AG04450 (cell line): ENCODE measurements at regions not wholly inside any gene's neighbourhood (a gene's known extent, or its start where the extent isn't known, plus 50 kb on each side); places are given as distances from the start of the nearest gene placed in this dataset.

Experiments
- CTCF ChIA-PET: fragments of 300-600, 350-600 bp; formaldehyde crosslinking; extraction: SDS; loops from one replicate; lab custom pipeline; 2022; ENCODE audit warnings: antibody characterized with exemption, inconsistent platforms; lab: Charles Lee
- POLR2A ChIA-PET: fragments of 350-600 bp; formaldehyde crosslinking; extraction: SDS; loops from one replicate; lab custom pipeline; 2021; ENCODE audit warnings: antibody characterized with exemption, inconsistent platforms; lab: Yijun Ruan, JAX
- DNase-seq: peaks from one replicate; pipeline ENCODE4 v3.0.0-alpha.2; 2011; ENCODE audit warnings: low read depth, low spot score
- H3K27ac ChIP-seq: one replicate; pipeline ENCODE4 v1.5.1; 2012; ENCODE audit warnings: low read depth, low read length, control low read depth
- H3K27me3 ChIP-seq: one replicate; pipeline ENCODE4 v1.6.0; 2012; ENCODE audit warnings: low read length; ENCODE audit not compliant: control insufficient read depth, insufficient read depth
- H3K4me3 ChIP-seq: 2 replicates; pipeline ENCODE4 v1.5.1; 2011; ENCODE audit warnings: mild to moderate bottlenecking, low read depth, low read length, control low read depth
- H3K9me3 ChIP-seq: 2 replicates; pipeline ENCODE4 v1.5.1; 2012; ENCODE audit warnings: low read length; ENCODE audit not compliant: control insufficient read depth, insufficient read depth
- CTCF ChIP-seq: IDR thresholded peaks from 2 replicates; pipeline ENCODE4 v1.5.1; 2011; ENCODE audit warnings: low read depth, low read length, control low read depth, inconsistent platforms

- ChIA-PET POLR2A (no interaction called here), CTCF (no interaction called here)
- Histone ChIP-seq H3K9me3 (no peaks in the 10 kb centered on the region), H3K4me3 (no peak overlapping the region), H3K27ac (no peak overlapping the region), H3K27me3 (no peaks in the 10 kb centered on the region)
- no peak for TF ChIP-seq CTCF
- DNase-seq, result no peak
Observed at GRCh38 chr4:141849367-141849766, 213.0 kb downstream of the IL15 start.

GRCh38 chr4:141849778-141850177 lies 213.4 kb downstream of the IL15 start:
- CTCF ChIA-PET, result no interaction called here
- POLR2A ChIA-PET, result no interaction called here
- H3K27ac ChIP-seq, result no peak overlapping the region
- no peak overlapping the region for H3K4me3 ChIP-seq
- H3K27me3 ChIP-seq, result no peaks in the 10 kb centered on the region
- no peak for DNase-seq
- TF ChIP-seq CTCF, result no peak
- no peaks in the 10 kb centered on the region for H3K9me3 ChIP-seq

DNA sequence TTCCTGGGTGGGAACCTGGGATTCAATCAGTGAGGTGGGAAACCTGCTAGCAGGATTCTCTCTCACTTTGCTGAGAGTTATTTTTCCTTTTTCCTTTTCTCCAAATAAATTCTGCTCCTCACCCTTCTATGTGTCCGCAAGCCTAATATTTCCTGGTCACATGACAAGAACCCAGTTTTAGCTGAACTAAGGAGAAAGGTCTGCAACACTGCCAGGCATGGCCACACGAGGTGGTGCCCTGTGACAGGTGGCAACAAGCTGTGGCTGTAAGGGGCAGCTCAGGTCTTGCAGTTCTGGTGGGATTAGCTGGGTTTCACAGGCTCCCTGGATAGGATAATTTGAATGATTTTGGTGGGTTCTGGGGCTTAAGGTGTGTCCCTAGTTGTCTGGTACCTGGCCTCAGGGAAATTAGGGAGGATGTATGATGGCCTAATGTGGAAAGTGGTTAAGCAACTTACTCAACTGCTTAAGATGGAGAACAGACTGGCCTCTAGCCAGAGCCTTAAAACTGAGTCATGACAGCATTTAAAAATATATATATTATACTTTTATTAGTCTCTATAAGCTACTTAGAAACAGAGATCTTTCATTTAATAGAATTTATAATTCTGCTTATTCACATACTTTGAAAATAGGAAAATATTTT lies 215.0 kb downstream of the IL15 start:
- ChIA-PET CTCF (no interaction called here), POLR2A (no interaction called here)
- no peaks in the 10 kb centered on the region for H3K27me3 ChIP-seq
- DNase-seq, result peak; percentile 6
- no peak overlapping the region for H3K4me3 ChIP-seq
- H3K9me3 ChIP-seq, result no peaks in the 10 kb centered on the region
- no peak for TF ChIP-seq CTCF
- no peak overlapping the region for H3K27ac ChIP-seq

DNA sequence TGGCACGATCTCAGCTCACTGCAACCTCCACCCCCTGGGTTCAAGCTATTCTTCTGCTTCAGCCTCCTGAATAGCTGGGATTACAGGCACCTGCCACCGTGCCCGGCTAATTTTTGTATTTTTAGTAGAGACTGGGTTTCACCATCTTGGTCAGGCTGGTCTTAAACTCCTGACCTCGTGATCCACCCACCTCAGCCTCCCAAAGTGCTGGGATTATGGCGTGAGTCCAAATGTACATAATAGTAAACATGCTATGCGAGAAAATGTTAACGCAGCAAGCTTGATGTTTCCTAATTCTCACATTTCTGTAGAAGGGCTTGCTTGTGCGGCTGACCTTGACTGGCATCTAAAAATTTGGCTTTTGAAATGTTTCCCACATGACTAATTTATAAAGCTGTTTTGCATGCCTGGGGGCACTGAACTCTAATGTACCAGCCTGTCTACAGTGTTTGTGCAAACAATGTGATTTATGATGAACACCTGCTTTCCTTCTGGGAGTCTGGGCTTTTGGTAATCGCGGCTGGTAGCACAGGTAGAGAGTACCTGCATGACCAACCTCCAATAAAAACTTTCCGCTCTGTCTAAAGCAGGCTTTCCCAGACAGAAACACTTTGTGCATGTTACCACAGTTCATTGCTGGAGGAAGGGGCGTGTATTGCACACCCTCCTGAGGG lies 216.8 kb downstream of the IL15 start:
- H3K27me3 ChIP-seq, result no peaks in the 10 kb centered on the region
- no peak overlapping the region for H3K4me3 ChIP-seq
- POLR2A ChIA-PET, result no interaction called here
- no peak for DNase-seq
- no peak overlapping the region for H3K27ac ChIP-seq
- CTCF ChIA-PET, result no interaction called here
- no peaks in the 10 kb centered on the region for H3K9me3 ChIP-seq
- TF ChIP-seq CTCF, result no peak

DNA sequence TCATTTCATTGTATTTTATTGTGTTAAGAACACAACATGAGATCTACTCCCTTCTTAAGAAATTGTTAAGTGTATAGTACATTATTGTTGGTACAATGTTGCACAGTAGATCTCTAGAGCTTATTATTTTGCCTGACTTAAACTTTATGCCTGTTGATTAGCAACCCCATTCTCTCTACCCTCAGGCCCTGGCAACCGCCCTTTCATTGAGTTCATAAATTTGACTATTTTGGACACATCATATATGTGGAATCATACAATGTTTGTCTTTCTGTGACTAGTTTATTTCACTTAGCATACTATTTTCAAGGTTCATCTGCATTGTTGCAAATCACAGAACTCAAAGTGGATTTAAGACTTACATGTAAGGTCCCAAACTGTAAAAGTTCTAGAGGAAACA lies 222.1 kb downstream of the IL15 start:
- no peak overlapping the region for H3K27ac ChIP-seq
- ChIA-PET POLR2A (no interaction called here), CTCF (no interaction called here)
- no peak for TF ChIP-seq CTCF
- no peaks in the 10 kb centered on the region for H3K27me3 ChIP-seq
- H3K9me3 ChIP-seq, result no peaks in the 10 kb centered on the region
- no peak for DNase-seq
- H3K4me3 ChIP-seq, result no peak overlapping the region
